ENCODE measurements at regions not wholly inside any gene's neighbourhood (a gene's known extent, or its start where the extent isn't known, plus 50 kb on each side); places are given as distances from the start of the nearest gene placed in this dataset.

DNA sequence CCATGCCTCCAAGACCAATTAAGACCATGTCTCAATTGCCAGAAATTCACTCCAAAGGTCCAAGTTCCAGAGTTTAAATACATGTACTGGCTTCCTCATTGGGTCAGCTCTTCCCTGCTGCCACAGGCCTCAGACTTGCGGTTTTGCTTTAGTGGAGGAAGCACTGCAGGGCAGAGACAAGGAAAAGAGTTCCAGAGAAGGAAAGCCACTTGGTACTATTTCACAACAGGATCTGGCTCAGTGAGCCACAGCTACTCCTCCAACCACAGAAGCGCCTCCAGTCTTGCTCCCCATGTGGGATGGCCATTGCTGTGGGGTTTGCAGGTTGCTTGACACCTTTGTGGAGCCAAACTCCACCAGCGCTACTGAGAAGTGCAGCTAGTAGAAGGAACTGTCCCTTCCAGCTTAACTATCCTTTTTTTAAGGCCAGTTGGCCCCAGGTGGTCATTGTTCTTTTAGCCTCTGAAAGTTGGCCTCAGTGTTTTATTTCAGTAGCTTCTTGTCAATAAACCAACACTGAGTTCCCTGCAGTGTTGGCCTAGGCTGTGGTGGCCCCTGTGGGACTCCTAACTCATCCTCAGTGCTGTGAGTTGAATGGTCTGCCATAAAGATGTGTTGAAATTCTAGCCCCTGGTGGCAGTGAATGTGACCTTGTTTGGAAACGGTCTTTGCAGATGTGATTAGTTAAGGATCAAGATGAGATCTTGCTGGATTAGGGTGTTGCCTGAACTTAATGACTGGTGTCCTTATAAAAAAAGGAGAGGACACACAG lies 93.7 kb upstream of the DAP start:
- Histone ChIP-seq H3K27me3 (replicated peaks; ENCODE audit: control insufficient read depth, insufficient read depth, low read length, poor library complexity, severe bottlenecking) (peaks cover 3% of the 10 kb centered on the region), H3K36me3 (ENCODE audit: control insufficient read depth, insufficient read depth, low read length) (no peaks in the 10 kb centered on the region), H3K9me3 (ENCODE audit: control insufficient read depth, low read length) (no peaks in the 10 kb centered on the region), H3K4me1 (ENCODE audit: control insufficient read depth, insufficient read depth, low read length, poor library complexity, severe bottlenecking) (no peaks in the 10 kb centered on the region), H3K4me3 (ENCODE audit: insufficient read depth, low read depth, low read length, poor library complexity, severe bottlenecking) (no peak overlapping the region), H3K27ac (ENCODE audit: insufficient read depth, low read length, poor library complexity, severe bottlenecking) (no peak overlapping the region)
- no peak for DNase-seq

GRCh38 chr5:10853154-10853553 lies 92.1 kb upstream of the DAP start:
- H3K36me3 ChIP-seq (ENCODE audit: control insufficient read depth, insufficient read depth, low read length), result no peaks in the 10 kb centered on the region
- no peaks in the 10 kb centered on the region for H3K9me3 ChIP-seq (ENCODE audit: control insufficient read depth, low read length)
- H3K27me3 ChIP-seq (replicated peaks; ENCODE audit: control insufficient read depth, insufficient read depth, low read length, poor library complexity, severe bottlenecking), result peaks cover 3% of the 10 kb centered on the region
- no peak overlapping the region for H3K4me3 ChIP-seq (ENCODE audit: insufficient read depth, low read depth, low read length, poor library complexity, severe bottlenecking)
- DNase-seq, result no peak
- H3K4me1 ChIP-seq (ENCODE audit: control insufficient read depth, insufficient read depth, low read length, poor library complexity, severe bottlenecking), result no peaks in the 10 kb centered on the region
- H3K27ac ChIP-seq (ENCODE audit: insufficient read depth, low read length, poor library complexity, severe bottlenecking), result no peak overlapping the region

DNA sequence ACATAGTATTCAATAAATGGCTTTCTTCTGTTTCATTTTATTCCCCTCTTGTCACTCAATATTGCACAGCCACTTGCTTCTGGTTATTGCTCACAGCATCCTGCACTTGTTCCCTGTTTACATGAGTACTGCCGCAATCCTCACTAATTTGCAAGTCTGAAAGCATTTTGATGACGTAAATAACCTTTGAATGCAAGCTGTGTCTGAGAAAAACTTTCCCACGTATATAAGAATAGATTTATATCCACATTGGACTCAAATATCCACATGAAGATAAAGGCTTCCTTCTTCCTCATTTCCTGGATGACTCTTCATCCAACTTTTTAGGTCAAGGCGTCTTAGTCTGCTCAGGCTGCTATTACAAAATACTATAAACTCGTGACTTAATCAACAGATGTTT lies 88.2 kb upstream of the DAP start:
- Histone ChIP-seq H3K27me3 (replicated peaks; ENCODE audit: control insufficient read depth, insufficient read depth, low read length, poor library complexity, severe bottlenecking) (no peaks in the 10 kb centered on the region), H3K27ac (ENCODE audit: insufficient read depth, low read length, poor library complexity, severe bottlenecking) (no peak overlapping the region), H3K9me3 (ENCODE audit: control insufficient read depth, low read length) (no peaks in the 10 kb centered on the region), H3K4me1 (ENCODE audit: control insufficient read depth, insufficient read depth, low read length, poor library complexity, severe bottlenecking) (no peaks in the 10 kb centered on the region), H3K36me3 (ENCODE audit: control insufficient read depth, insufficient read depth, low read length) (no peaks in the 10 kb centered on the region), H3K4me3 (ENCODE audit: insufficient read depth, low read depth, low read length, poor library complexity, severe bottlenecking) (no peak overlapping the region)
- DNase-seq, result no peak

DNA sequence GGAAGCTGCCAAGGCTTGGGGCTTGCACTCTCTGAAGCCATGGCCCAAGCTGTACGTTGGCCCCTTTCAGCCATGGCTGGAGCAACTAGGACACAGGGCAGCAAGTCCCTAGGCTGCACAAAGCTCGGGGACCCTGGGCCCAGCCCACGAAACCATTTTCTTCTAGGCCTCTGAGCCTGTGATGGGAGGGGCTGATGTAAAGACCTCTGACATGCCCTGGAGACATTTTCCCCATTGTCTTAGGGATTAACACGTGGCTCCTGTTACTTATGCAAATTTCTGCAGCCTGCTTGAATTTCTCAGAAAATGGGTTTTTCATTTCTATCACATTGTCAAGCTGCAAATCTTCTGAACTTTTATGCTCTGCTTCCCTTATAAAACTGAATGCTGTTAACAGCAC lies 83.0 kb upstream of the DAP start:
- no peaks in the 10 kb centered on the region for H3K4me1 ChIP-seq (ENCODE audit: control insufficient read depth, insufficient read depth, low read length, poor library complexity, severe bottlenecking)

GRCh38 chr5:10842823-10843222 lies 81.8 kb upstream of the DAP start:
- Histone ChIP-seq H3K4me1 (ENCODE audit: control insufficient read depth, insufficient read depth, low read length, poor library complexity, severe bottlenecking) (no peaks in the 10 kb centered on the region), H3K36me3 (ENCODE audit: control insufficient read depth, insufficient read depth, low read length) (no peaks in the 10 kb centered on the region), H3K27me3 (replicated peaks; ENCODE audit: control insufficient read depth, insufficient read depth, low read length, poor library complexity, severe bottlenecking) (peaks cover 2% of the 10 kb centered on the region), H3K4me3 (ENCODE audit: insufficient read depth, low read depth, low read length, poor library complexity, severe bottlenecking) (no peak overlapping the region), H3K9me3 (ENCODE audit: control insufficient read depth, low read length) (no peaks in the 10 kb centered on the region), H3K27ac (ENCODE audit: insufficient read depth, low read length, poor library complexity, severe bottlenecking) (no peak overlapping the region)
- DNase-seq, result no peak

More for the DNA sequence above, 83.0 kb upstream of the DAP start:
- Histone ChIP-seq H3K27me3 (replicated peaks; ENCODE audit: control insufficient read depth, insufficient read depth, low read length, poor library complexity, severe bottlenecking) (peaks cover 2% of the 10 kb centered on the region), H3K9me3 (ENCODE audit: control insufficient read depth, low read length) (no peaks in the 10 kb centered on the region), H3K27ac (ENCODE audit: insufficient read depth, low read length, poor library complexity, severe bottlenecking) (no peak overlapping the region), H3K4me3 (ENCODE audit: insufficient read depth, low read depth, low read length, poor library complexity, severe bottlenecking) (no peak overlapping the region), H3K36me3 (ENCODE audit: control insufficient read depth, insufficient read depth, low read length) (no peaks in the 10 kb centered on the region)
- no peak for DNase-seq

- Histone ChIP-seq H3K27ac (ENCODE audit: insufficient read depth, low read length, poor library complexity, severe bottlenecking) (no peak overlapping the region), H3K4me3 (ENCODE audit: insufficient read depth, low read depth, low read length, poor library complexity, severe bottlenecking) (no peak overlapping the region), H3K9me3 (ENCODE audit: control insufficient read depth, low read length) (no peaks in the 10 kb centered on the region), H3K36me3 (ENCODE audit: control insufficient read depth, insufficient read depth, low read length) (no peaks in the 10 kb centered on the region), H3K4me1 (ENCODE audit: control insufficient read depth, insufficient read depth, low read length, poor library complexity, severe bottlenecking) (no peaks in the 10 kb centered on the region), H3K27me3 (replicated peaks; ENCODE audit: control insufficient read depth, insufficient read depth, low read length, poor library complexity, severe bottlenecking) (peaks cover 2% of the 10 kb centered on the region)
- DNase-seq, result no peak
These were observed 79.0 kb upstream of the DAP start for GRCh38 chr5:10839916-10840599.

GRCh38 chr5:10839118-10839517 lies 78.1 kb upstream of the DAP start:
- no peak overlapping the region for H3K27ac ChIP-seq (ENCODE audit: insufficient read depth, low read length, poor library complexity, severe bottlenecking)
- no peaks in the 10 kb centered on the region for H3K4me1 ChIP-seq (ENCODE audit: control insufficient read depth, insufficient read depth, low read length, poor library complexity, severe bottlenecking)
- no peaks in the 10 kb centered on the region for H3K9me3 ChIP-seq (ENCODE audit: control insufficient read depth, low read length)
- no peak overlapping the region for H3K4me3 ChIP-seq (ENCODE audit: insufficient read depth, low read depth, low read length, poor library complexity, severe bottlenecking)
- H3K27me3 ChIP-seq (replicated peaks; ENCODE audit: control insufficient read depth, insufficient read depth, low read length, poor library complexity, severe bottlenecking), result peaks cover 2% of the 10 kb centered on the region
- no peak for DNase-seq
- no peaks in the 10 kb centered on the region for H3K36me3 ChIP-seq (ENCODE audit: control insufficient read depth, insufficient read depth, low read length)

GRCh38 chr5:10838038-10838437 lies 77.0 kb upstream of the DAP start:
- no peaks in the 10 kb centered on the region for H3K36me3 ChIP-seq (ENCODE audit: control insufficient read depth, insufficient read depth, low read length)
- no peak overlapping the region for H3K4me3 ChIP-seq (ENCODE audit: insufficient read depth, low read depth, low read length, poor library complexity, severe bottlenecking)
- H3K27me3 ChIP-seq (replicated peaks; ENCODE audit: control insufficient read depth, insufficient read depth, low read length, poor library complexity, severe bottlenecking), result peaks cover 2% of the 10 kb centered on the region
- H3K9me3 ChIP-seq (ENCODE audit: control insufficient read depth, low read length), result no peaks in the 10 kb centered on the region
- no peak for DNase-seq
- no peak overlapping the region for H3K27ac ChIP-seq (ENCODE audit: insufficient read depth, low read length, poor library complexity, severe bottlenecking)
- no peaks in the 10 kb centered on the region for H3K4me1 ChIP-seq (ENCODE audit: control insufficient read depth, insufficient read depth, low read length, poor library complexity, severe bottlenecking)

GRCh38 chr5:10836986-10837385 lies 76.0 kb upstream of the DAP start:
- DNase-seq, result no peak
- Histone ChIP-seq H3K4me3 (ENCODE audit: insufficient read depth, low read depth, low read length, poor library complexity, severe bottlenecking) (no peak overlapping the region), H3K4me1 (ENCODE audit: control insufficient read depth, insufficient read depth, low read length, poor library complexity, severe bottlenecking) (no peaks in the 10 kb centered on the region), H3K36me3 (ENCODE audit: control insufficient read depth, insufficient read depth, low read length) (no peaks in the 10 kb centered on the region), H3K27me3 (replicated peaks; ENCODE audit: control insufficient read depth, insufficient read depth, low read length, poor library complexity, severe bottlenecking) (peaks cover 2% of the 10 kb centered on the region), H3K9me3 (ENCODE audit: control insufficient read depth, low read length) (no peaks in the 10 kb centered on the region), H3K27ac (ENCODE audit: insufficient read depth, low read length, poor library complexity, severe bottlenecking) (no peak overlapping the region)

GRCh38 chr5:10834695-10835094 lies 73.7 kb upstream of the DAP start:
- no peaks in the 10 kb centered on the region for H3K36me3 ChIP-seq (ENCODE audit: control insufficient read depth, insufficient read depth, low read length)
- no peaks in the 10 kb centered on the region for H3K4me1 ChIP-seq (ENCODE audit: control insufficient read depth, insufficient read depth, low read length, poor library complexity, severe bottlenecking)
- DNase-seq, result no peak
- no peak overlapping the region for H3K27ac ChIP-seq (ENCODE audit: insufficient read depth, low read length, poor library complexity, severe bottlenecking)
- no peak overlapping the region for H3K4me3 ChIP-seq (ENCODE audit: insufficient read depth, low read depth, low read length, poor library complexity, severe bottlenecking)
- H3K9me3 ChIP-seq (ENCODE audit: control insufficient read depth, low read length), result no peaks in the 10 kb centered on the region
- no peaks in the 10 kb centered on the region for H3K27me3 ChIP-seq (replicated peaks; ENCODE audit: control insufficient read depth, insufficient read depth, low read length, poor library complexity, severe bottlenecking)

Measured in effector memory CD4-positive, alpha-beta T cell (primary cell).